Pancreas (tissue), 10 donors: ENCODE measurements at regions not wholly inside any gene's neighbourhood (a gene's known extent, or its start where the extent isn't known, plus 50 kb on each side); places are given as distances from the start of the nearest gene placed in this dataset.

Experiments
- ATAC-seq, 4 donors: fragments of 200-7000 bp; cut with Tn5 transposase; one replicate each; pipeline versions ENCODE4 v1.8.0 to v1.9.1; 2020; ENCODE audit warnings: mild to moderate bottlenecking in 4 of 4, moderate library complexity in 4 of 4
- DNase-seq, 6 donors: peaks; one replicate each; pipeline ENCODE4 v3.0.0-alpha.2; 2020
- FAIRE-seq: peaks from 2 replicates; lab custom pipeline; 2012; peaks lifted over from hg19 to GRCh38; lab: Jason Lieb, UNC
- H3K27ac ChIP-seq, 4 donors: fragments of 200-600 bp; sonication (generic); 1 replicate in 3 of 4; 2 replicates in 1 of 4; pipeline versions ENCODE4 v1.5.0 to v1.8.0; 2020
- H3K27me3 ChIP-seq, 4 donors: fragments of 200-600 bp; one replicate each; pipeline ENCODE4 v1.8.0; 2021
- H3K36me3 ChIP-seq, 3 donors: fragments of 200-600 bp; sonication (generic) in 1 of 3; one replicate each; pipeline versions ENCODE4 v1.5.0 to v1.8.0; 2020 to 2021
- H3K4me1 ChIP-seq, 3 donors: fragments of 200-600 bp; one replicate each; pipeline ENCODE4 v1.8.0; 2021
- H3K4me3 ChIP-seq, 4 donors: fragments of 200-600 bp; sonication (generic) in 2 of 4; one replicate each; pipeline versions ENCODE4 v1.5.0 to v1.8.0; 2020 to 2021
- H3K9me3 ChIP-seq, 4 donors: fragments of 200-600 bp; one replicate each; pipeline ENCODE4 v1.8.0; 2021
- CTCF ChIP-seq, 4 donors: fragments of 200-600 bp; sonication (generic) in 3 of 4; IDR thresholded peaks; one replicate each; pipeline versions ENCODE4 v1.5.0 to v1.8.0; 2021; ENCODE audit warnings: antibody characterized with exemption in 4 of 4
- WGBS, 2 donors: extraction: QIAGEN DNeasy Blood & Tissue Kit; methylation state at CpG; one replicate each; pipeline ENCODE4 v1.1.7; 2013; 5-methylcytosine and 5-hydroxymethylcytosine counted together
- intact Hi-C, 3 donors: fragments of 100-400 bp; cut with DNase I; formaldehyde crosslinking; loops; one replicate each; pipeline versions ENCODE4 v1.11.1 to v1.14.2; 2022
- donor health status: healthy with polysubstance abuse.
- donor health status: DM: no; HTN: no; CAD: no; lungs with moderate emphysema.
- donor health status: DM: no; HTN: no; CAD: no.
- donor health status: control.
- donor health status: control.
- donor health status: Bipolar disorder and iron deficiency.
- donor health status: DM: yes; HTN: yes; CAD: no.
- donor health status: DM: no; HTN: no; CAD: no.
- donor health status: DM: no; HTN: no; CAD: no.
- donor health status: DM: yes; HTN: yes; CAD: no.

- no peaks in the 10 kb centered on the region for H3K9me3 ChIP-seq
- DNase-seq: no peak
- H3K4me3 ChIP-seq: no peak overlapping the region
- H3K27ac ChIP-seq: no peak overlapping the region
- FAIRE-seq: no peak
- ATAC-seq: no peak
- WGBS, 2 donors: 41 to 49% methylated on average over 5 of the region's 5 CpGs
- H3K36me3 ChIP-seq: no peaks in the 10 kb centered on the region
- H3K4me1 ChIP-seq: no peaks in the 10 kb centered on the region
- H3K27me3 ChIP-seq: no peaks in the 10 kb centered on the region
- TF ChIP-seq CTCF (IDR thresholded peaks at IDR 0.05): no peak
- intact Hi-C loops: no loop called here
Observed at GRCh38 chr10:6978187-6978627, 398.1 kb upstream of the PRKCQ start.

GRCh38 chr10:6977398-6978186 is 397.5 kb upstream of the PRKCQ start:
- Histone ChIP-seq H3K4me1 (no peaks in the 10 kb centered on the region), H3K36me3 (no peaks in the 10 kb centered on the region), H3K27me3 (no peaks in the 10 kb centered on the region), H3K27ac (no peak overlapping the region), H3K9me3 (no peaks in the 10 kb centered on the region), H3K4me3 (no peak overlapping the region)
- WGBS, 2 donors: 46 to 47% methylated on average over 12 of the region's 12 CpGs
- TF ChIP-seq CTCF (IDR thresholded peaks at IDR 0.05): no peak
- DNase-seq: no peak
- intact Hi-C loops: no loop called here
- FAIRE-seq: no peak
- ATAC-seq: no peak

GRCh38 chr10:6973899-6974298 is 393.8 kb upstream of the PRKCQ start:
- no peaks in the 10 kb centered on the region for H3K36me3 ChIP-seq
- intact Hi-C loops: no loop called here
- no peak for DNase-seq
- WGBS, 2 donors: 72 to 75% methylated on average over 7 of the region's 7 CpGs
- no peaks in the 10 kb centered on the region for H3K9me3 ChIP-seq
- H3K4me1 ChIP-seq: no peaks in the 10 kb centered on the region
- no peak overlapping the region for H3K27ac ChIP-seq
- peak in 1 of 4 donors; percentile 26 for ATAC-seq
- H3K4me3 ChIP-seq: no peak overlapping the region
- no peaks in the 10 kb centered on the region for H3K27me3 ChIP-seq
- TF ChIP-seq CTCF (IDR thresholded peaks at IDR 0.05): no peak
- FAIRE-seq: no peak

GRCh38 chr10:6972226-6972625 is 392.1 kb upstream of the PRKCQ start:
- Histone ChIP-seq H3K36me3 (no peaks in the 10 kb centered on the region), H3K4me1 (no peaks in the 10 kb centered on the region), H3K27ac (no peak overlapping the region), H3K9me3 (no peaks in the 10 kb centered on the region), H3K27me3 (no peaks in the 10 kb centered on the region), H3K4me3 (no peak overlapping the region)
- DNase-seq (no peak), FAIRE-seq (no peak), ATAC-seq (no peak)
- WGBS, 2 donors: 53 to 57% methylated on average over 6 of the region's 6 CpGs
- no peak for TF ChIP-seq CTCF (IDR thresholded peaks at IDR 0.05)
- intact Hi-C loops: no loop called here

GRCh38 chr10:6969659-6970058 is 389.6 kb upstream of the PRKCQ start:
- FAIRE-seq: no peak
- H3K4me3 ChIP-seq: no peak overlapping the region
- H3K27ac ChIP-seq: no peak overlapping the region
- WGBS, 2 donors: 61 to 74% methylated on average over 4 of the region's 4 CpGs
- H3K9me3 ChIP-seq: no peaks in the 10 kb centered on the region
- no peaks in the 10 kb centered on the region for H3K36me3 ChIP-seq
- TF ChIP-seq CTCF (IDR thresholded peaks at IDR 0.05): no peak
- no peak for ATAC-seq
- H3K27me3 ChIP-seq: no peaks in the 10 kb centered on the region
- intact Hi-C loops: no loop called here
- DNase-seq: no peak
- H3K4me1 ChIP-seq: no peaks in the 10 kb centered on the region
